GM19468 (cell line): ENCODE measurements at regions not wholly inside any gene's neighbourhood (a gene's known extent, or its start where the extent isn't known, plus 50 kb on each side); places are given as distances from the start of the nearest gene placed in this dataset.

ENCODE experiments used
- ATAC-seq: cut with Tn5 transposase; IDR thresholded peaks from one replicate; pipeline ENCODE4 v1.9.1; 2021; ENCODE audit warnings: mild to moderate bottlenecking, moderate library complexity, moderate number of reproducible peaks; ENCODE audit not compliant: unreplicated experiment; ENCODE audit errors: extremely low read depth

- ATAC-seq, result no peak
Measured at GRCh38 chr15:98138910-98139309, 178.4 kb downstream of the ARRDC4 start.

GRCh38 chr15:98139337-98139736 is 178.8 kb downstream of the ARRDC4 start:
- no peak for ATAC-seq

GRCh38 chr15:98142572-98142971 is 182.1 kb downstream of the ARRDC4 start:
- no peak for ATAC-seq

- ATAC-seq, result no peak
Measured at GRCh38 chr15:98143116-98143515, 182.6 kb downstream of the ARRDC4 start.

GRCh38 chr15:98144388-98144787 is 183.9 kb downstream of the ARRDC4 start:
- ATAC-seq, result no peak

GRCh38 chr15:98146031-98146820 is 185.7 kb downstream of the ARRDC4 start:
- ATAC-seq, result no peak

GRCh38 chr15:98147415-98147814 is 186.9 kb downstream of the ARRDC4 start:
- no peak for ATAC-seq

- ATAC-seq, result no peak
Measured at GRCh38 chr15:98150084-98150483, 189.6 kb downstream of the ARRDC4 start.

- ATAC-seq, result no peak
Measured at GRCh38 chr15:98150536-98150935, 190.0 kb downstream of the ARRDC4 start.

- no peak for ATAC-seq
Measured at GRCh38 chr15:98151096-98151495, 190.6 kb downstream of the ARRDC4 start.

GRCh38 chr15:98152156-98152555 is 191.7 kb downstream of the ARRDC4 start:
- no peak for ATAC-seq

GRCh38 chr15:98154863-98155262 is 194.4 kb downstream of the ARRDC4 start:
- ATAC-seq, result no peak

- no peak for ATAC-seq
Measured at GRCh38 chr15:98155356-98155755, 194.9 kb downstream of the ARRDC4 start.

- ATAC-seq, result peak; percentile 81
Measured at GRCh38 chr15:98160236-98160635, 199.7 kb downstream of the ARRDC4 start.

GRCh38 chr15:98163319-98164045 is 203.0 kb downstream of the ARRDC4 start:
- no peak for ATAC-seq

GRCh38 chr15:98164571-98164970 is 204.1 kb downstream of the ARRDC4 start:
- ATAC-seq, result no peak

- no peak for ATAC-seq
Measured at GRCh38 chr15:98164986-98165385, 204.5 kb downstream of the ARRDC4 start.

- no peak for ATAC-seq
Measured at GRCh38 chr15:98167722-98168268, 207.3 kb downstream of the ARRDC4 start.

- ATAC-seq, result no peak
Measured at GRCh38 chr15:98169551-98169950, 209.0 kb downstream of the ARRDC4 start.

- ATAC-seq, result no peak
Measured at GRCh38 chr15:98174286-98174685, 213.8 kb downstream of the ARRDC4 start.

- no peak for ATAC-seq
Measured at GRCh38 chr15:98174841-98175240, 214.3 kb downstream of the ARRDC4 start.
